Stimulated activated CD4-positive, alpha-beta T cell treated with anti-CD3 and anti-CD28 coated beads, Interleukin-15, amount 100 ng/mL, for 1 hour (primary cell): ENCODE measurements at regions not wholly inside any gene's neighbourhood (a gene's known extent, or its start where the extent isn't known, plus 50 kb on each side); places are given as distances from the start of the nearest gene placed in this dataset.
"Not testable (repeated sequence)": the region's sequence is repeated elsewhere in the genome, so short reads cannot be mapped to it uniquely, and the experiment has no call there.

Experiments
- DNase-seq, 2 donors: peaks; one replicate each; pipeline ENCODE4 v3.0.0-alpha.2; 2020; ENCODE audit warnings: low read depth in 1 of 2, low spot score in 1 of 2

DNA sequence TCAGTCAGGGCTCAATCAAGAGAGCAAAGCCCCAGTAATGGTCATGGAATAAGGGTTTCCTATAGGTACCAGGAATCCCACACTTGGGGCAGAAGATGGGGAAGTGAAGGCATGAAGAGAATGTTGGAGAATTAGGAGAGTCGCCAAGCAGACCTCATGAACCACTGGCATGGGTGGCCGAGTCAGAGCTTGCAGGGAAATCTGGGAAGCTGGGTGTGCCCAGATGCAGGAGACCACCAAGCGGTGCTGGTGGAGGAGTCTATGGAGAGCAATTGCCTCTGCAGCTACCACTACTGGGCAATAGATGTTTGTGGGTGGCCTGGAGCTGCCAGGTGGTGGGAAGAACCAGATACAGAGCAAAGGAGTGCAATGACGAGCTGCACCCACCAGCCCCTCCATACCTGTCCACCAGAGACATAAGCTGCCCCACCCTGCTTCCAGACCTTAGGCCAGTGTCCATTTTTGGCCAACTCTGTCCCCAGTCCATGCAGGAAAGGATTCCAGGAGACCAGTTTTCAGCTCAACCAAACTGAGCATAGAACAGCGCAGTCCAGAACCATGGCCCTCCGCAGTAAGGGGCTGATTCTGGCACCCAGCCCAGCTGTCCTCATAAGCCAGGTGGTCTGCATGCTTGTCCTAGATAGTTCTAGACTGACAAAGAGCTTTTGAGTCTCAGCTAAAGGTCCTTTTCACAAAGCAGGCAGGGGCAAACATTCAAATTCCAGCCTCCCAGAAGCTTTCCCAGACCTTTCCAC, 323.9 kb downstream of the GADD45G start:
- no peak for DNase-seq

DNA sequence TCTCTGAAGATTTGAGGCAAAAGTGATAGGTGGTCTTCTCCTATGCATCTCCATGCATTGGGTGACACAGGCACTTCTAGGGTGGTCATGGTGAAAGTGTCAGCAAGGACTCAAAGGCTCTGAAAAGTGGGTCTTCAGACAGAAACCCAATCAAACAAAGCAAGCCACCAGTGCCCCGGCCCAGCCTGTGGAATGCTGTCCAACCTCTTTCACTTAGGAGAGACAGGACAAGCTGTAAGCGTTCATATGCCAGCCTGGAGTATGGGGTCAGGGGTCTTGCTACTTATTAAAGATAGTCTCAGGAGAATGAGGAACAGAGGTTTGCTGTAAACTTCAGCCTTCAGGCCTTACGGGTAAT, 324.5 kb downstream of the GADD45G start:
- no peak for DNase-seq

DNA sequence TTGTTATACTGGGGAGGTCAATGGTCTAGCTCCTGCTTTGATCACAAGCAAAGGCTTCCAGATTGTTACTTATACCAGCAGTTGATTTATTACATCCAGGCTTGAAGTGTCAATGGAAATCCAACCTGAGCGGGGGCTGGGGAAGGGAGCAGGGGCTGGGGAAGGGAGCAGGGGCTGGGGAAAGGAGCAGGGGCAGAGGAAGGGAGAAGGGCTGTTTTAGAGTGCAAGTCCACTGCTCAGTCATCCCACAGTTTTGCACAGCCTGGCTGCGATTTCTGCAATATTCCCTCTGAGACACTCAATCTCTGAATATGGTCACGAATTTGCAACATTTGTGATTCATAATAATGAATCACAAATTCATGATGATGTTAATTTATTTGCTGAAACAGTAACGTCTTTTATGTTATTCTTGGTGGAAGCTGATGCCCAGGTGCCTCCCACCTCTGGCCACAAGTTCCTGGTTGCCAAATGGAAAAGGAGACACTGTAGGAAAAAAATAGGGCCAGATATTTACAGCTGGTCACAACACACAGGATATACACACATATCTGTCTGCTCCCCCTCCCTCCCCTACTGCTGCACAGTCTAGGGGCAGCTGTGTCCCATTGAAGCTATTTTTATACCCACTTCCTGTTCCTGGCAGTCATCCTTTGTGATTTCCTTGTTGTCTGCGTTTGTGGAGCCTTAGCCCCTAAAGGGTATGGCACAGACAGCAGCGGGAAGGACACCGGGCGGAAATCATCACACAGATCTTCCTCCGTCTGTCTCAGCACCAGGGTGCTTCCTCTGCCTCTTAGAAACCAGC, 325.1 kb downstream of the GADD45G start:
- DNase-seq = no peak

- no peak for DNase-seq
Observed at GRCh38 chr9:89933578-89933977, 328.8 kb downstream of the GADD45G start.

DNA sequence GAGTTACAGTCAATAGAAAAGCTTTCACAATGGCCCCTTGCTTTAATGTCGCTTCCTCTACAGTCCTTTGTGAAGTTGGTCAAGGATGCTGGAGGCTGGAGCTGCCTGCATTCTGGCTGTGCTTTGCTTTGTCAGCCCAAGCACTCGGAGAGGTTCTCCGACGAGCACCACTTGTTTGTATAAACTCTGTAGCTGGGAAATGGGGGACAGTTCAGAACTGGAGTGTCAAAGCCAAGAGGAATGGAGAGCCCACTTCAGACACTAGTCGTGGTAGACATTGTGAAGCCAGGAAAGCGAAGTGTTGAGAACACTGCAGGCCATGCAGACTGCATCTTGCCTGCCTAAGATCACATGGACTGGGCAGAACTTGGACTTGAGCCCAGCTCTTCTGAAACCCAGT, 330.3 kb downstream of the GADD45G start:
- DNase-seq = no peak

GRCh38 chr9:89935801-89936200, 331.0 kb downstream of the GADD45G start:
- DNase-seq = no peak

GRCh38 chr9:89937051-89937450, 332.2 kb downstream of the GADD45G start:
- DNase-seq = no peak

GRCh38 chr9:89939181-89939580, 334.4 kb downstream of the GADD45G start:
- DNase-seq = no peak

DNA sequence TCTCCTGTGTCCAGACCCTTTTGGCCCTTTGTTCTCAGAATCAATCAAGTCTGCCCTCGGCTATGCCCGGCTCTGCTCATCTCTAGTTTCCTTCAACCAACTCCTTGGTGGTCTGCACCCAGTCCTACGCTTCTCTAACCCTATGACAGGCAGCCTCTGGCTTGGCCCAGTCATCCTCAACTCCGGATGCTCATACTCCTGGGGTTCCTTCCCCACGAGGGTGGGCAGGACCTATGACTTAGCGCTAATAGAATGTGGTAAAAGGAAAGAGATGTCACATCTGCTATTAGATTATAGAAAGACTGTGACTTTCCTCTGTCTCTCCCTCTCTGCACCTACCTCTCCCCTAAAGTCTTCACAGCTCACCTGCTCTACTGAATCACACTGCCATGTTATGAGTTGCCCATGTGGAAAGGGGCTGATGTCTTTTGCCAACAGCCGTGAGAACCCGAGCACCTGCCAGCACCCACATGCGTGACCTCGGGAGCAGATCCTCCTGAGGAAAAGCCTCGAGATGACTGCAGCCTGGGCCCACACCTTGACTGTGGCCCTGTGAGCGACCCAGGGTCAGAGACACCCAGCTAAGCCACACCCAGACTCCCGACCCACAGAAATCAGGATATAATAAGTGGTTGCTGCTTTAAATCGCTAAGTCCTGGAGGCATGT, 334.9 kb downstream of the GADD45G start:
- no peak for DNase-seq

DNA sequence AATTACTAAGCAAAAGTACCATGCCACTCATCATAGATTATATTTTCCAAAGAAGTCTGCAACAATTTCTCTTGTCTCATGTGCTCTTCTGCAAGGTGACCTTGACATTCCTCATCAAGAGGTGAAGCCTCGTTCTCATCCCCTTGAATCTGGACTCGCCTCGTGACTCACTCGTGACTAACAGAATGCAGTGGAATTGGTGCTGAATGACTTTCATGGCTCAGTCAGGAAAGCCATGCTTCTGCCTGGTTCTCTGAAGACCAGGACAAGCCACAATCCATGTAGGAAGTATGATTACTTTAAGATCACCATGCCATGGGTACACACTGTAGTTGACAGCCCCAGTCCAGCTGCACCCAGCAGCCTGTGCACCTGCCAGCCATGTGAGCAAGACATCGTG, 335.8 kb downstream of the GADD45G start:
- no peak for DNase-seq

DNA sequence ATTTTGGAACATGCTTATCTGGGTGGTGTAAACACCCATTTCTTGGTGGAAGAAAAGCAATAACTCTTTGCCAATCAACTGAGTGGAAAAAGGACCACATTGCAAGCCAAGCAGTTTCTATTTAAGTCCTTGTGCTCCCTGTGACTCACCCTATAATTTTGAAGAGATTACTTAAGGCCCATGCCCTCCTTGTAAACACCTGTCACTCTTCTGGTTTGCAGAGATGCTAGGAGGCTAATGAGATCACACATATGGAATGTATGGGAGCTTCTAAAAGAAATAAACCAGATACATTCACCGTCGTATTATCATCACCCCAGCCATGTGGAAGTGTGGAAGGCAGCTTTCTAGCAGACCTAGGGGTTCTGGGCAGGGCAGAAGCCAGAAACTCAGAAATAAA, 337.1 kb downstream of the GADD45G start:
- DNase-seq = no peak

GRCh38 chr9:89942643-89943042, 337.8 kb downstream of the GADD45G start:
- DNase-seq = no peak

GRCh38 chr9:89943309-89943708, 338.5 kb downstream of the GADD45G start:
- DNase-seq = no peak

- no peak for DNase-seq
Observed at GRCh38 chr9:89943728-89944127, 338.9 kb downstream of the GADD45G start.

GRCh38 chr9:89945133-89945532, 340.3 kb downstream of the GADD45G start:
- DNase-seq = no peak

GRCh38 chr9:89946741-89947140, 341.9 kb downstream of the GADD45G start:
- DNase-seq = no peak

DNA sequence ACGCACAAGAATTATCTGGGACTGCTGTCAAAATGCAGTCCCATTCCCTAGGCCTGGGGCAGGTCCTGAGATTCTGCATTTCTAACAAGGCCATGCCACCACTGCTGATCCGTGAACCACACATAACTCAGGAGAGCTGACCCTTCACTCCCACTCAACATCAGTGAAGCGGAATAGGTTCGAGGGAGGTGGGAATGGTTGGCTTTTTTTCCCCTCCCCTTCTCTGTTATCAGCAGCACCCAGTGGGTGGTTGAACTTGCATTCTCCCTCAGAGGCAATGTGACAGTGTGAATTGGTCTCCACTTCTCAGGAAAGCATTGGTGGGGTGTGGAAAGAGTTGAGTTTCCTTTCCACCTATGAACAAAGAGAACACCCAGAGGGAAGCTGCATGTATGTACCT, 344.3 kb downstream of the GADD45G start:
- no peak for DNase-seq

- no peak for DNase-seq
Observed at GRCh38 chr9:89951675-89952074, 346.9 kb downstream of the GADD45G start.

GRCh38 chr9:89952401-89952800, 347.6 kb downstream of the GADD45G start:
- no peak for DNase-seq

- DNase-seq = not testable (repeated sequence)
Observed at GRCh38 chr9:89953263-89953662, 348.5 kb downstream of the GADD45G start.

DNA sequence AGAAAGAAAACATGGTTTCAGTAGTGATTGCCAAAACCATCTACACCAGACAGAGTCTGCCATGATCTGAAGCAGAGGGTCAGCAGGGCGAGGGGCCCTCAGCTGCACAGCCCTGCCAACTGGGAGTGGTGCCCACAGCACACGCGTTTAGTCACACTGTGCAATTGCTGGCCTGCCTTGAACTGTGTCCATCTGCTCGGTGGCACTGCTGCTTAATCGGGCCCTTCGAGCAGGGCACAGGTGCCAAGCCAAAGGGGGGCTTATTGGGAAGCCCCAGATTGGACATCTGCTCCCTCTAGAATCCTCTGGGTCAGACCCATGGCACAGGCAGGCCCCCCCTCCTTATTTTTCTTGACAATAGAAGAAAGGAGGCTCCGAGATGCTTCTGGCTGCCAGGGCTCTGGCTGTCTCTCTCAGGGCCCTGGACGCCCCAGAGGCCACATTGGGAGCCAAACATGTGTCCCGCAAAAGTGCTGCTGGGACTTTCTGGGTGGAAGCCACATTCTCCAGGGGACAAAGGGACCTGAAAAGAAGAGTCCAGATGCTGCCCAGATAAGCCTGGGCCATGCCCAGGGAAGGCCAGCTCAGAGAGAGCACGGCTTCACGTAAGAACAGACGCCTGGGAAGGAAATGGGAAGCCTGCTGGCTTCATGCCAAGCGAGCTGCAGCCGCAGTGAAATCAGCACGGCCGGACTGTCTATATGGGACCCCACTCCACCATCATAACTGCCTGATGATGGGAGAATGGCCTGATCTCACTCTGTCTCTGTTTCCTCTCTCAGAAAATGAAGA, 349.2 kb downstream of the GADD45G start:
- DNase-seq = no peak
